Neuronal stem cell (in vitro differentiated cells): ENCODE measurements at regions not wholly inside any gene's neighbourhood (a gene's known extent, or its start where the extent isn't known, plus 50 kb on each side); places are given as distances from the start of the nearest gene placed in this dataset.

Source experiments
- DNase-seq: peaks from one replicate; pipeline ENCODE4 v3.0.0-alpha.2; 2013; ENCODE audit warnings: low spot score
- H2AFZ ChIP-seq: one replicate; pipeline ENCODE4 v1.6.1; 2013; ENCODE audit warnings: mild to moderate bottlenecking, low read length, inconsistent platforms
- H2AK5ac ChIP-seq: 2 replicates; pipeline ENCODE4 v1.6.1; 2013; ENCODE audit warnings: low read depth, mild to moderate bottlenecking, inconsistent platforms, low read length, moderate library complexity, mixed read lengths
- H2BK120ac ChIP-seq: 2 replicates; pipeline ENCODE4 v1.6.1; 2013; ENCODE audit warnings: low read depth, mild to moderate bottlenecking, inconsistent platforms, low read length, moderate library complexity, mixed read lengths
- H2BK12ac ChIP-seq: one replicate; pipeline ENCODE4 v1.6.1; 2013; ENCODE audit warnings: low read length, inconsistent platforms
- H2BK15ac ChIP-seq: 2 replicates; pipeline ENCODE4 v1.6.1; 2013; ENCODE audit warnings: mild to moderate bottlenecking, low read length, inconsistent platforms, mixed read lengths
- H2BK5ac ChIP-seq: one replicate; pipeline ENCODE4 v1.6.1; 2013; ENCODE audit warnings: inconsistent platforms, mild to moderate bottlenecking, low read length, moderate library complexity
- H3K14ac ChIP-seq: one replicate; pipeline ENCODE4 v1.6.1; 2013; ENCODE audit warnings: low read length, inconsistent platforms
- H3K18ac ChIP-seq: 2 replicates; pipeline ENCODE4 v1.6.1; 2013; ENCODE audit warnings: low read length, inconsistent platforms
- H3K23ac ChIP-seq: 2 replicates; pipeline ENCODE4 v1.6.1; 2013; ENCODE audit warnings: low read depth, mild to moderate bottlenecking, mixed read lengths, low read length, inconsistent platforms; ENCODE audit not compliant: poor library complexity
- H3K27ac ChIP-seq: replicated peaks from 3 replicates; pipeline ENCODE4 v1.5.1; 2013; ENCODE audit warnings: low read length, inconsistent platforms
- H3K27me3 ChIP-seq, 3 experiments: 2 replicates each; pipeline ENCODE4 v1.6.1; 2013; ENCODE audit warnings: low read length in 3 of 3, mild to moderate bottlenecking in 2 of 3, inconsistent platforms in 1 of 3, low read depth in 1 of 3, mixed read lengths in 1 of 3, moderate library complexity in 1 of 3; ENCODE audit not compliant: control insufficient read depth in 3 of 3, insufficient read depth in 3 of 3
- H3K36me3 ChIP-seq, 2 donors: replicated peaks in 1 of 2; 2 replicates each; pipeline ENCODE4 v1.6.1; 2013; ENCODE audit warnings: low read length in 2 of 2; ENCODE audit not compliant: control insufficient read depth in 2 of 2, insufficient read depth in 2 of 2
- H3K4ac ChIP-seq: 2 replicates; pipeline ENCODE4 v1.6.1; 2013; ENCODE audit warnings: inconsistent platforms, mild to moderate bottlenecking, low read length, moderate library complexity
- H3K4me1 ChIP-seq, 2 donors: 1 replicate in 1 of 2; 2 replicates in 1 of 2; pipeline ENCODE4 v1.6.1; 2013; ENCODE audit warnings: low read length in 2 of 2, low read depth in 1 of 2; ENCODE audit not compliant: control insufficient read depth in 2 of 2, insufficient read depth in 1 of 2
- H3K4me2 ChIP-seq: one replicate; pipeline ENCODE4 v1.6.1; 2013; ENCODE audit warnings: mild to moderate bottlenecking, low read length, inconsistent platforms; ENCODE audit not compliant: insufficient read depth, poor library complexity, severe bottlenecking
- H3K4me3 ChIP-seq, 2 donors: 2 replicates each; pipeline ENCODE4 v1.5.1; 2013; ENCODE audit warnings: low read length in 2 of 2, mild to moderate bottlenecking in 2 of 2, inconsistent platforms in 1 of 2, moderate library complexity in 1 of 2
- H3K79me1 ChIP-seq: one replicate; pipeline ENCODE4 v1.6.1; 2013; ENCODE audit warnings: low read depth, mild to moderate bottlenecking, inconsistent platforms, low read length, moderate library complexity
- H3K9ac ChIP-seq: one replicate; pipeline ENCODE4 v1.6.1; 2013; ENCODE audit warnings: mild to moderate bottlenecking, low read depth, low read length, inconsistent platforms; ENCODE audit not compliant: poor library complexity
- H3K9me3 ChIP-seq, 2 donors: replicated peaks in 1 of 2; 2 replicates each; pipeline versions ENCODE3 to v1.6.1; 2013; ENCODE audit warnings: low read length in 2 of 2, mild to moderate bottlenecking in 2 of 2, inconsistent platforms in 1 of 2, low read depth in 1 of 2, mixed read lengths in 1 of 2, moderate library complexity in 1 of 2; ENCODE audit not compliant: control insufficient read depth in 2 of 2, insufficient read depth in 1 of 2
- H4K8ac ChIP-seq: one replicate; pipeline ENCODE4 v1.6.1; 2013; ENCODE audit warnings: low read depth, mild to moderate bottlenecking, inconsistent platforms, low read length, moderate library complexity
- H4K91ac ChIP-seq: one replicate; pipeline ENCODE4 v1.6.1; 2013; ENCODE audit warnings: low read length, low read depth, mild to moderate bottlenecking, inconsistent platforms; ENCODE audit not compliant: poor library complexity
- WGBS, 2 donors: extraction: QIAGEN DNeasy Blood & Tissue Kit; methylation state at CpG; one replicate each; pipeline ENCODE4 v1.1.7; 2013; ENCODE audit warnings: missing lambda C conversion rate in 2 of 2, mixed read lengths in 1 of 2; ENCODE audit not compliant: insufficient read length in 2 of 2, insufficient replicate concordance in 1 of 2; ENCODE audit errors: extremely low coverage in 2 of 2; 5-methylcytosine and 5-hydroxymethylcytosine counted together

- H3K27ac ChIP-seq, result no peak overlapping the region
- H3K4me2 ChIP-seq, result no peak overlapping the region
- no peaks in the 10 kb centered on the region for H3K27me3 ChIP-seq
- H2AFZ ChIP-seq, result peak overlapping the region; percentile 4
- H3K18ac ChIP-seq, result peak overlapping the region; percentile 53
- no peak overlapping the region for H4K91ac ChIP-seq
- H3K14ac ChIP-seq, result no peak overlapping the region
- H3K79me1 ChIP-seq, result no peaks in the 10 kb centered on the region
- no CpG with 5 or more reads among the region's 5 CpGs for WGBS, 2 donors
- no peak overlapping the region for H3K23ac ChIP-seq
- H3K4me1 ChIP-seq, result peaks cover 3 to 20% of the 10 kb centered on the region in 2 donors
- peak overlapping the region; percentile 25 for H2BK15ac ChIP-seq
- no peak overlapping the region for H3K4ac ChIP-seq
- DNase-seq, result no peak
- H3K9me3 ChIP-seq, result no peaks in the 10 kb centered on the region
- no peak overlapping the region for H3K4me3 ChIP-seq
- peak overlapping the region; percentile 25 for H2BK12ac ChIP-seq
- H2BK120ac ChIP-seq, result no peak overlapping the region
- no peak overlapping the region for H3K9ac ChIP-seq
- no peak overlapping the region for H2AK5ac ChIP-seq
- no peak overlapping the region for H2BK5ac ChIP-seq
- H3K36me3 ChIP-seq, result no peaks in the 10 kb centered on the region
- H4K8ac ChIP-seq, result no peak overlapping the region
These were observed 97.8 kb upstream of the SLC2A1 start for GRCh38 chr1:43056460-43056859.

DNA sequence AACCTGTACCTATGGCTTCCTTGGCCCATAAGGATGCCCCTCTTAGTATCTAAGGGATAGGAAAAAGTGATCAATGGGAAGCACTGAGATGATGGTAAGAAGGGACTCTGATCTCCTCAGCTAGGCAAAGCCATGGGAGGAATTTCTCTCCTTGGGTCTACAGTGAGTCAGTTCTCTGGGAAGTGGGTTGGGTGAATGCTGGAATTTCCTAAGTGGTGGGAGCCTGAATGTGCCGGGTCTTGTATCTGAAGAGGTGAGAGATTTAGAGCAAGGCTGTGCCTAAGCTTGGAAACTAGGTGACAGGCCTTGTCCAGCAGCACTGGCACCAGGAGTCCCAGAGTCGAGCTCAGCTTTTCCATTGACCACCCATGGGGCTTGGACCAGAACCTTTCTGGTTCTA lies 96.3 kb upstream of the SLC2A1 start:
- H3K27me3 ChIP-seq, result no peaks in the 10 kb centered on the region
- H3K36me3 ChIP-seq, result no peaks in the 10 kb centered on the region
- no peaks in the 10 kb centered on the region for H3K9me3 ChIP-seq
- H3K4me2 ChIP-seq, result no peak overlapping the region
- no peak overlapping the region for H3K27ac ChIP-seq
- no peak overlapping the region for H4K8ac ChIP-seq
- no peak overlapping the region for H2BK120ac ChIP-seq
- peaks cover 3 to 20% of the 10 kb centered on the region in 2 donors for H3K4me1 ChIP-seq
- WGBS, 2 donors, result no CpG with 5 or more reads among the region's 2 CpGs
- no peak overlapping the region for H2AK5ac ChIP-seq
- no peak overlapping the region for H3K9ac ChIP-seq
- no peak for DNase-seq
- no peak overlapping the region for H3K4ac ChIP-seq
- no peak overlapping the region for H2BK5ac ChIP-seq
- no peak overlapping the region for H3K4me3 ChIP-seq
- H4K91ac ChIP-seq, result no peak overlapping the region
- H3K18ac ChIP-seq, result no peak overlapping the region
- H2AFZ ChIP-seq, result no peak overlapping the region
- no peaks in the 10 kb centered on the region for H3K79me1 ChIP-seq
- H2BK15ac ChIP-seq, result peak overlapping the region; percentile 6
- no peak overlapping the region for H3K14ac ChIP-seq
- no peak overlapping the region for H3K23ac ChIP-seq
- H2BK12ac ChIP-seq, result no peak overlapping the region

DNA sequence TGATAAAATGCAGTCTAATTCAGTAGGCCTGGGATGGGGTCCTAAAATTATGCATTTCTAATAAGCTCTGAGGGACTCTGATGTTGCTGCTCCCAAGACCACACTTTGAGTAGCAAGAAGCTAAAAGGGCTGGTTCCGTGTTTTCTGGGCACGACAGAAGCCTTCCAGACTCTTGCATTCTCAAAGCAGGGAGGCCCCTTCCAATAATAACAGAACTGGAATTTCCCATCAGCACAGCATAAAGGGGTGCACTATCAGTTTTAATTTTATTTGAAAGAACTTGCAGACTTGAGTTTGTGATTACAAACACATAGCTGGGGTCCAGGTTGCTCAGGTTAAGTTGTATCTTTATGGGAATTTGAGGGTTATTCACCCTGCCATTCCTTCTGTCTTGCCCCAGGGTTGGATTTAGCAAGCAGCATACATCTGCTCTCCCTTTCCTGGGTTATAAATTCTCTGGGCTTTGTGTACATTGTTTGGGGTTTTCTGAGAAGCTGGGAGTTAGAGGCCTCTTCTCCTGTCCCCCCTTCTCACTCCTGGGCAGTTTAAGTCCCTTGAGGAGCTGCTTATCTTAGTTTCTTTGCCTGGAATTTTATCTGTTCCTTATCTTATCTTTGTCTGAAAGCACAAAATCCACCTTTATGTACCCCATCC lies 94.2 kb upstream of the SLC2A1 start:
- no peak overlapping the region for H3K14ac ChIP-seq
- no peak overlapping the region for H3K18ac ChIP-seq
- H2BK5ac ChIP-seq, result no peak overlapping the region
- H3K9me3 ChIP-seq, result no peaks in the 10 kb centered on the region
- H2BK15ac ChIP-seq, result no peak overlapping the region
- H3K27me3 ChIP-seq, result no peaks in the 10 kb centered on the region
- no peak overlapping the region for H4K91ac ChIP-seq
- no peaks in the 10 kb centered on the region for H3K79me1 ChIP-seq
- no peak overlapping the region for H3K4ac ChIP-seq
- DNase-seq, result no peak
- H3K4me3 ChIP-seq, result no peak overlapping the region
- peak overlapping the region; percentile 21 for H2AFZ ChIP-seq
- WGBS, 2 donors, result no CpG with 5 or more reads among the region's 2 CpGs
- H3K36me3 ChIP-seq, result no peaks in the 10 kb centered on the region
- peaks cover 0 to 10% of the 10 kb centered on the region in 2 donors for H3K4me1 ChIP-seq
- no peak overlapping the region for H2BK12ac ChIP-seq
- H2BK120ac ChIP-seq, result no peak overlapping the region
- H3K4me2 ChIP-seq, result no peak overlapping the region
- no peak overlapping the region for H2AK5ac ChIP-seq
- H4K8ac ChIP-seq, result no peak overlapping the region
- H3K23ac ChIP-seq, result no peak overlapping the region
- H3K9ac ChIP-seq, result no peak overlapping the region
- no peak overlapping the region for H3K27ac ChIP-seq

DNA sequence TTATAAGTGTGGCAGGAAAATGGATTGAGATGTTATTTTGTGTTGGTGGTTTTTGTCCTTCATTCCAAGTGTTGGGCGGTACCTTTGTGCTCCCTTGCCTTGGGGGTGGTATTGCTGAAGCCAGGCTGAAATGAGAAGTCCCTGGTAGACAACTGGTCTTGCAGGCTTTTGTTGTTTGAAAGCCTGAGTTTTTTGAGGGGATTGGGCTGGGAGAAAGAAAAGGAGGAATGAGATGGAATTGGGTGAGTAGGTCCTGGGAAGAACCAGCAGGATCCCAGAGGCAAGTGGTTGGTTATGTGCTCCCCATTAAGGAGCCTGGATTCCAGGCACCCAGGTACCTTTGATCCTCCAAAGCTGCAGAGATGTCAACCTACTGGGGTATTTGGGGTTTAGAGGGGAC lies 93.7 kb upstream of the SLC2A1 start:
- no peaks in the 10 kb centered on the region for H3K79me1 ChIP-seq
- no peaks in the 10 kb centered on the region for H3K9me3 ChIP-seq
- WGBS, 2 donors, result no CpG with 5 or more reads among the region's 1 CpG
- H2AK5ac ChIP-seq, result no peak overlapping the region
- no peak for DNase-seq
- no peak overlapping the region for H2BK120ac ChIP-seq
- no peak overlapping the region for H2AFZ ChIP-seq
- no peak overlapping the region for H3K23ac ChIP-seq
- no peak overlapping the region for H3K4me2 ChIP-seq
- no peaks in the 10 kb centered on the region for H3K27me3 ChIP-seq
- no peak overlapping the region for H3K18ac ChIP-seq
- H3K9ac ChIP-seq, result no peak overlapping the region
- no peaks in the 10 kb centered on the region for H3K36me3 ChIP-seq
- H3K4me1 ChIP-seq, result peaks cover 0 to 10% of the 10 kb centered on the region in 2 donors
- no peak overlapping the region for H2BK15ac ChIP-seq
- no peak overlapping the region for H3K27ac ChIP-seq
- H3K14ac ChIP-seq, result no peak overlapping the region
- no peak overlapping the region for H2BK12ac ChIP-seq
- H4K91ac ChIP-seq, result no peak overlapping the region
- H2BK5ac ChIP-seq, result no peak overlapping the region
- no peak overlapping the region for H3K4me3 ChIP-seq
- no peak overlapping the region for H3K4ac ChIP-seq
- no peak overlapping the region for H4K8ac ChIP-seq
